Heart left ventricle (tissue), 13 donors: ENCODE measurements at regions not wholly inside any gene's neighbourhood (a gene's known extent, or its start where the extent isn't known, plus 50 kb on each side); places are given as distances from the start of the nearest gene placed in this dataset.

ENCODE experiments used
- POLR2A ChIP-seq, 2 donors: fragments of 450-650 bp; IDR thresholded peaks; one replicate each; pipeline ENCODE4 v1.6.1; 2017; ENCODE audit warnings: antibody characterized with exemption in 2 of 2, mild to moderate bottlenecking in 2 of 2, moderate library complexity in 2 of 2
- TF ChIP-seq, protein P1 (sequence below), 12 donors: fragments of 200-600 bp; sonication (generic) in 4 of 12; IDR thresholded peaks; one replicate each; pipeline versions ENCODE4 v1.5.0 to v1.8.0; 2018 to 2022; ENCODE audit warnings: antibody characterized with exemption in 12 of 12, mild to moderate bottlenecking in 5 of 12
- donor health status: ischemic (EF 13 %, LVEDD 7.1; RV severe dilation, severe dysfunction).
- donor health status: DM: no; HTN: yes; CAD: no.
- donor health status: DM: no; HTN: no; CAD: no.
- donor health status: ischemic (EF 25% LVEDD 6.9; RV normal size, moderate dysfunction).
- donor health status: ischemic (EF 25% LVEDD 5.7; RV mildly dilated, moderate dysfunction).
- donor health status: ischemic (EF 35%, LVEDD 5.7; RV mildly dilated, moderate dysfunction).
- donor health status: nonischemic (EF 11% LVEDD 7.7; RV severe dilation, severe dysfunction).
- donor health status: DM: yes; HTN: yes; CAD: no.
- donor health status: PGD.
- donor health status: ischemic (EF 29% LVEDD 5.4; RV normal size, mild dysfunction).
- donor health status: nonischemic (EF 23%, LVEDD 6.1; RV moderate dilation, normal function).

- TF ChIP-seq POLR2A (IDR thresholded peaks at IDR 0.05), result no peak
- TF ChIP-seq, protein P1, sequence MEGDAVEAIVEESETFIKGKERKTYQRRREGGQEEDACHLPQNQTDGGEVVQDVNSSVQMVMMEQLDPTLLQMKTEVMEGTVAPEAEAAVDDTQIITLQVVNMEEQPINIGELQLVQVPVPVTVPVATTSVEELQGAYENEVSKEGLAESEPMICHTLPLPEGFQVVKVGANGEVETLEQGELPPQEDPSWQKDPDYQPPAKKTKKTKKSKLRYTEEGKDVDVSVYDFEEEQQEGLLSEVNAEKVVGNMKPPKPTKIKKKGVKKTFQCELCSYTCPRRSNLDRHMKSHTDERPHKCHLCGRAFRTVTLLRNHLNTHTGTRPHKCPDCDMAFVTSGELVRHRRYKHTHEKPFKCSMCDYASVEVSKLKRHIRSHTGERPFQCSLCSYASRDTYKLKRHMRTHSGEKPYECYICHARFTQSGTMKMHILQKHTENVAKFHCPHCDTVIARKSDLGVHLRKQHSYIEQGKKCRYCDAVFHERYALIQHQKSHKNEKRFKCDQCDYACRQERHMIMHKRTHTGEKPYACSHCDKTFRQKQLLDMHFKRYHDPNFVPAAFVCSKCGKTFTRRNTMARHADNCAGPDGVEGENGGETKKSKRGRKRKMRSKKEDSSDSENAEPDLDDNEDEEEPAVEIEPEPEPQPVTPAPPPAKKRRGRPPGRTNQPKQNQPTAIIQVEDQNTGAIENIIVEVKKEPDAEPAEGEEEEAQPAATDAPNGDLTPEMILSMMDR (IDR thresholded peaks at IDR 0.05), result no peak
Measured at GRCh38 chr22:26766510-26767350, 109.3 kb downstream of the MIAT start.
